ENCODE measurements at regions not wholly inside any gene's neighbourhood (a gene's known extent, or its start where the extent isn't known, plus 50 kb on each side); places are given as distances from the start of the nearest gene placed in this dataset.

- Mint-ChIP-seq H3K36me3 (ENCODE audit: low read depth) (no peaks in the 10 kb centered on the region), H3K9me3 (peaks cover 8% of the 10 kb centered on the region), H3K4me1 (ENCODE audit: low read depth) (no peaks in the 10 kb centered on the region), H3K27me3 (ENCODE audit: low read depth) (no peaks in the 10 kb centered on the region), H3K4me3 (no peak overlapping the region), H3K27ac (no peak overlapping the region)
These were observed 140.6 kb upstream of the MAP1LC3B2 start for GRCh38 chr12:116418551-116418950.

- no peak overlapping the region for H3K4me3 Mint-ChIP-seq
- H3K9me3 Mint-ChIP-seq = peaks cover 8% of the 10 kb centered on the region
- no peak overlapping the region for H3K27ac Mint-ChIP-seq
- no peaks in the 10 kb centered on the region for H3K36me3 Mint-ChIP-seq (ENCODE audit: low read depth)
- H3K27me3 Mint-ChIP-seq (ENCODE audit: low read depth) = no peaks in the 10 kb centered on the region
- H3K4me1 Mint-ChIP-seq (ENCODE audit: low read depth) = no peaks in the 10 kb centered on the region
These were observed 138.8 kb upstream of the MAP1LC3B2 start for GRCh38 chr12:116420227-116420880.

GRCh38 chr12:116421785-116422538 lies 137.2 kb upstream of the MAP1LC3B2 start:
- H3K27ac Mint-ChIP-seq = no peak overlapping the region
- no peaks in the 10 kb centered on the region for H3K36me3 Mint-ChIP-seq (ENCODE audit: low read depth)
- peaks cover 8% of the 10 kb centered on the region for H3K9me3 Mint-ChIP-seq
- H3K27me3 Mint-ChIP-seq (ENCODE audit: low read depth) = no peaks in the 10 kb centered on the region
- H3K4me1 Mint-ChIP-seq (ENCODE audit: low read depth) = no peaks in the 10 kb centered on the region
- no peak overlapping the region for H3K4me3 Mint-ChIP-seq

GRCh38 chr12:116423094-116423493 lies 136.1 kb upstream of the MAP1LC3B2 start:
- H3K9me3 Mint-ChIP-seq = peaks cover 8% of the 10 kb centered on the region
- no peaks in the 10 kb centered on the region for H3K27me3 Mint-ChIP-seq (ENCODE audit: low read depth)
- H3K4me1 Mint-ChIP-seq (ENCODE audit: low read depth) = no peaks in the 10 kb centered on the region
- H3K4me3 Mint-ChIP-seq = no peak overlapping the region
- H3K36me3 Mint-ChIP-seq (ENCODE audit: low read depth) = no peaks in the 10 kb centered on the region
- H3K27ac Mint-ChIP-seq = no peak overlapping the region

GRCh38 chr12:116425256-116426193 lies 133.7 kb upstream of the MAP1LC3B2 start:
- H3K4me1 Mint-ChIP-seq (ENCODE audit: low read depth) = no peaks in the 10 kb centered on the region
- no peaks in the 10 kb centered on the region for H3K36me3 Mint-ChIP-seq (ENCODE audit: low read depth)
- H3K27ac Mint-ChIP-seq = no peak overlapping the region
- no peaks in the 10 kb centered on the region for H3K27me3 Mint-ChIP-seq (ENCODE audit: low read depth)
- peaks cover 8% of the 10 kb centered on the region for H3K9me3 Mint-ChIP-seq
- H3K4me3 Mint-ChIP-seq = no peak overlapping the region

- Mint-ChIP-seq H3K4me3 (no peak overlapping the region), H3K4me1 (ENCODE audit: low read depth) (no peaks in the 10 kb centered on the region), H3K27ac (no peak overlapping the region), H3K9me3 (peaks cover 7% of the 10 kb centered on the region), H3K36me3 (ENCODE audit: low read depth) (no peaks in the 10 kb centered on the region), H3K27me3 (ENCODE audit: low read depth) (no peaks in the 10 kb centered on the region)
These were observed 132.6 kb upstream of the MAP1LC3B2 start for GRCh38 chr12:116426391-116427136.

GRCh38 chr12:116427200-116427930 lies 131.8 kb upstream of the MAP1LC3B2 start:
- H3K4me3 Mint-ChIP-seq = no peak overlapping the region
- no peaks in the 10 kb centered on the region for H3K27me3 Mint-ChIP-seq (ENCODE audit: low read depth)
- no peaks in the 10 kb centered on the region for H3K36me3 Mint-ChIP-seq (ENCODE audit: low read depth)
- H3K4me1 Mint-ChIP-seq (ENCODE audit: low read depth) = no peaks in the 10 kb centered on the region
- H3K9me3 Mint-ChIP-seq = no peaks in the 10 kb centered on the region
- H3K27ac Mint-ChIP-seq = no peak overlapping the region

GRCh38 chr12:116429826-116430360 lies 129.3 kb upstream of the MAP1LC3B2 start:
- Mint-ChIP-seq H3K4me1 (ENCODE audit: low read depth) (no peaks in the 10 kb centered on the region), H3K36me3 (ENCODE audit: low read depth) (no peaks in the 10 kb centered on the region), H3K27me3 (ENCODE audit: low read depth) (no peaks in the 10 kb centered on the region), H3K9me3 (no peaks in the 10 kb centered on the region), H3K4me3 (no peak overlapping the region), H3K27ac (no peak overlapping the region)

GRCh38 chr12:116430911-116431565 lies 128.1 kb upstream of the MAP1LC3B2 start:
- H3K4me1 Mint-ChIP-seq (ENCODE audit: low read depth) = no peaks in the 10 kb centered on the region
- no peak overlapping the region for H3K27ac Mint-ChIP-seq
- no peaks in the 10 kb centered on the region for H3K36me3 Mint-ChIP-seq (ENCODE audit: low read depth)
- H3K4me3 Mint-ChIP-seq = no peak overlapping the region
- no peaks in the 10 kb centered on the region for H3K27me3 Mint-ChIP-seq (ENCODE audit: low read depth)
- H3K9me3 Mint-ChIP-seq = no peaks in the 10 kb centered on the region

GRCh38 chr12:116431677-116432300 lies 127.4 kb upstream of the MAP1LC3B2 start:
- Mint-ChIP-seq H3K36me3 (ENCODE audit: low read depth) (no peaks in the 10 kb centered on the region), H3K4me1 (ENCODE audit: low read depth) (no peaks in the 10 kb centered on the region), H3K4me3 (no peak overlapping the region), H3K9me3 (no peaks in the 10 kb centered on the region), H3K27me3 (ENCODE audit: low read depth) (no peaks in the 10 kb centered on the region), H3K27ac (no peak overlapping the region)

- Mint-ChIP-seq H3K4me1 (ENCODE audit: low read depth) (no peaks in the 10 kb centered on the region), H3K4me3 (no peak overlapping the region), H3K27me3 (ENCODE audit: low read depth) (no peaks in the 10 kb centered on the region), H3K27ac (no peak overlapping the region), H3K36me3 (ENCODE audit: low read depth) (no peaks in the 10 kb centered on the region), H3K9me3 (no peaks in the 10 kb centered on the region)
These were observed 126.8 kb upstream of the MAP1LC3B2 start for GRCh38 chr12:116432314-116432750.

GRCh38 chr12:116433249-116433648 lies 125.9 kb upstream of the MAP1LC3B2 start:
- H3K36me3 Mint-ChIP-seq (ENCODE audit: low read depth) = no peaks in the 10 kb centered on the region
- H3K4me1 Mint-ChIP-seq (ENCODE audit: low read depth) = no peaks in the 10 kb centered on the region
- H3K27ac Mint-ChIP-seq = no peak overlapping the region
- no peaks in the 10 kb centered on the region for H3K9me3 Mint-ChIP-seq
- H3K27me3 Mint-ChIP-seq (ENCODE audit: low read depth) = peaks cover 3% of the 10 kb centered on the region
- no peak overlapping the region for H3K4me3 Mint-ChIP-seq

Measured in T-helper 1 cell treated with Interleukin-12 subunit alpha and Interleukin-12 subunit beta and Interleukin-4 antibody, amounts not matched to agents 30 μg/mL and 1 μg/mL, for 36 hours (primary cell).